Heart right ventricle (tissue), 16 donors: ENCODE measurements at regions not wholly inside any gene's neighbourhood (a gene's known extent, or its start where the extent isn't known, plus 50 kb on each side); places are given as distances from the start of the nearest gene placed in this dataset.

Experiments used
- ATAC-seq, 8 donors: fragments of 200-7000 bp; cut with Tn5 transposase; one replicate each; pipeline ENCODE4 v1.9.1; 2020; ENCODE audit warnings: mild to moderate bottlenecking in 8 of 8, moderate library complexity in 8 of 8, moderate number of reproducible peaks in 1 of 8
- DNase-seq, 2 donors: peaks; one replicate each; pipeline ENCODE4 v3.0.0-alpha.2; 2020
- H3K27ac ChIP-seq, 10 donors: fragments of 200-600 bp; sonication (generic) in 2 of 10; one replicate each; pipeline versions ENCODE4 v1.5.0 to v1.8.0; 2020 to 2022; ENCODE audit warnings: mild to moderate bottlenecking in 3 of 10
- H3K27me3 ChIP-seq, 7 donors: fragments of 200-600 bp; one replicate each; pipeline ENCODE4 v1.8.0; 2021 to 2022; ENCODE audit warnings: mild to moderate bottlenecking in 2 of 7
- H3K36me3 ChIP-seq, 9 donors: fragments of 200-600 bp; sonication (generic) in 1 of 9; one replicate each; pipeline versions ENCODE4 v1.5.0 to v1.8.0; 2020 to 2022; ENCODE audit warnings: mild to moderate bottlenecking in 2 of 9
- H3K4me1 ChIP-seq, 9 donors: fragments of 200-600 bp; sonication (generic) in 1 of 9; one replicate each; pipeline versions ENCODE4 v1.5.0 to v1.8.0; 2020 to 2022; ENCODE audit warnings: mild to moderate bottlenecking in 4 of 9
- H3K4me3 ChIP-seq, 10 donors: fragments of 200-600 bp; sonication (generic) in 2 of 10; one replicate each; pipeline versions ENCODE4 v1.5.0 to v1.8.0; 2020 to 2022; ENCODE audit warnings: mild to moderate bottlenecking in 7 of 10, moderate library complexity in 2 of 10
- H3K9me3 ChIP-seq, 11 donors: fragments of 200-600 bp in 10 of 11; sonication (generic) in 2 of 11; one replicate each; pipeline versions ENCODE4 v1.5.0 to v1.8.0; 2013 to 2022; ENCODE audit warnings: mild to moderate bottlenecking in 2 of 11, control low read depth in 1 of 11, moderate library complexity in 1 of 11
- CTCF ChIP-seq, 9 donors: fragments of 200-600 bp; sonication (generic) in 2 of 9; IDR thresholded peaks; one replicate each; pipeline versions ENCODE4 v1.5.0 to v1.8.0; 2021 to 2022; ENCODE audit warnings: antibody characterized with exemption in 9 of 9, mild to moderate bottlenecking in 5 of 9, moderate library complexity in 1 of 9
- WGBS, 2 donors: extraction: QIAGEN DNeasy Blood & Tissue Kit; methylation state at CpG; one replicate each; pipeline ENCODE4 v1.1.7; 2013; ENCODE audit warnings: inconsistent platforms in 1 of 2; 5-methylcytosine and 5-hydroxymethylcytosine counted together
- intact Hi-C, 10 donors: fragments of 100-400 bp; cut with DNase I; formaldehyde crosslinking; loops; one replicate each; pipeline versions ENCODE4 v1.11.1 to v1.14.2; 2022
- donor health status: Arrhythmogenic right ventricular cardiomyopathy.
- donor health status: ischemic (EF 13 %, LVEDD 7.1; RV severe dilation, severe dysfunction).
- donor health status: healthy with polysubstance abuse.
- donor health status: DM: no; HTN: yes; CAD: no.
- donor health status: DM: no; HTN: no; CAD: no.
- donor health status: ischemic (EF 25% LVEDD 6.9; RV normal size, moderate dysfunction).
- donor health status: ischemic (EF 25% LVEDD 5.7; RV mildly dilated, moderate dysfunction).
- donor health status: healthy.
- donor health status: DM: yes; HTN: yes; CAD: no.
- donor health status: Ischemic cardiomyopathy.
- donor health status: ischemic (EF 35%, LVEDD 5.7; RV mildly dilated, moderate dysfunction).
- donor health status: nonischemic (EF 11% LVEDD 7.7; RV severe dilation, severe dysfunction).
- donor health status: DM: yes; HTN: yes; CAD: no.
- donor health status: PGD.
- donor health status: ischemic (EF 29% LVEDD 5.4; RV normal size, mild dysfunction).
- donor health status: nonischemic (EF 23%, LVEDD 6.1; RV moderate dilation, normal function).

- ATAC-seq (no peak), DNase-seq (no peak)
- Histone ChIP-seq H3K27ac (no peak overlapping the region), H3K27me3 (no peaks in the 10 kb centered on the region), H3K36me3 (peaks cover 0 to 9% (median 0%) of the 10 kb centered on the region in 9 donors), H3K4me1 (no peaks in the 10 kb centered on the region), H3K4me3 (no peak overlapping the region), H3K9me3 (no peaks in the 10 kb centered on the region)
- intact Hi-C loops = no loop called here
- WGBS, 2 donors = 86 to 92% methylated on average over 26 of the region's 26 CpGs
- no peak for TF ChIP-seq CTCF (IDR thresholded peaks at IDR 0.05)
Measured at GRCh38 chrY:19042984-19043442, 269.5 kb upstream of the HSFY2 start.

- no peak for DNase-seq
- intact Hi-C loops = no loop called here
Measured at GRCh38 chrY:19042306-19042958, 268.9 kb upstream of the HSFY2 start.

GRCh38 chrY:19026631-19027030 is 253.1 kb upstream of the HSFY2 start:
- WGBS, 2 donors = 95 to 97% methylated on average over 3 of the region's 3 CpGs
- no peak for ATAC-seq

More at GRCh38 chrY:19042306-19042958, 268.9 kb upstream of the HSFY2 start:
- 76 to 79% methylated on average over 12 of the region's 12 CpGs for WGBS, 2 donors
- H3K27ac ChIP-seq = no peak overlapping the region
- no peaks in the 10 kb centered on the region for H3K4me1 ChIP-seq
- H3K27me3 ChIP-seq = no peaks in the 10 kb centered on the region
- ATAC-seq = no peak
- H3K4me3 ChIP-seq = no peak overlapping the region
- no peaks in the 10 kb centered on the region for H3K9me3 ChIP-seq
- H3K36me3 ChIP-seq = peaks cover 0 to 9% (median 0%) of the 10 kb centered on the region in 9 donors
- no peak for TF ChIP-seq CTCF (IDR thresholded peaks at IDR 0.05)

GRCh38 chrY:19023934-19024333 is 250.4 kb upstream of the HSFY2 start:
- Histone ChIP-seq H3K27ac (no peak overlapping the region), H3K36me3 (no peaks in the 10 kb centered on the region), H3K4me3 (no peak overlapping the region), H3K9me3 (no peaks in the 10 kb centered on the region), H3K27me3 (no peaks in the 10 kb centered on the region), H3K4me1 (peaks cover 0 to 3% (median 0%) of the 10 kb centered on the region in 9 donors)
- WGBS, 2 donors = 52 to 55% methylated on average over 2 of the region's 2 CpGs
- intact Hi-C loops = loop anchor here in 1 of 10 donors (10.0 kb wide), 1 partner anchor 51 kb away; no protein-coding TSS in a partner anchor
- no peak for TF ChIP-seq CTCF (IDR thresholded peaks at IDR 0.05)
- no peak for ATAC-seq
- DNase-seq = no peak

More at GRCh38 chrY:19026631-19027030, 253.1 kb upstream of the HSFY2 start:
- H3K36me3 ChIP-seq = no peaks in the 10 kb centered on the region
- no peak overlapping the region for H3K4me3 ChIP-seq
- peaks cover 0 to 3% (median 0%) of the 10 kb centered on the region in 9 donors for H3K4me1 ChIP-seq
- no peaks in the 10 kb centered on the region for H3K9me3 ChIP-seq
- TF ChIP-seq CTCF (IDR thresholded peaks at IDR 0.05) = no peak
- intact Hi-C loops = loop anchor here in 1 of 10 donors (10.0 kb wide), 1 partner anchor 48 kb away; no protein-coding TSS in a partner anchor
- no peaks in the 10 kb centered on the region for H3K27me3 ChIP-seq
- no peak for DNase-seq
- no peak overlapping the region for H3K27ac ChIP-seq
